ENCODE measurements at regions not wholly inside any gene's neighbourhood (a gene's known extent, or its start where the extent isn't known, plus 50 kb on each side); places are given as distances from the start of the nearest gene placed in this dataset.
"Not testable (repeated sequence)": the region's sequence is repeated elsewhere in the genome, so short reads cannot be mapped to it uniquely, and the experiment has no call there.

DNA sequence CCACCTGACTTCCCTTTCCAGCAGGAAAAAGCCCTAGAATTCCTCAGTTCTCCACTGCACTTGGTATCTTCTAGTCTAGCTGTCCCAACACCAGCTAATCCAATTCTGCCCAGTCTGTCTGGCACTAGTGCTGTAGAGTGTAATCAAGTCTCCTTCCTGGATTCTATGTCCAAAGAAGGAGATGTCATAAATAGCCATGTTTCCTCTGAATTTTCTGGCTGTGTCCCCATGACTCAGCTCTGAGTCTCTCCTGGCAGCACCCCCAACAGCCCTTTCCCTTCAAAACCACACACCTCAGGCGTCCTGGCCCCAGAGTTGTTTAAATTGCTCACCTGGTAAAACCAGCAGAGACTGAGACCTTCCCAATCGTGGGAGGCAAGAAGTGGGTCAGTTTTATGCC is 197.2 kb downstream of the GRXCR1 start:
- DNase-seq (ENCODE audit: low spot score), result no peak

DNA sequence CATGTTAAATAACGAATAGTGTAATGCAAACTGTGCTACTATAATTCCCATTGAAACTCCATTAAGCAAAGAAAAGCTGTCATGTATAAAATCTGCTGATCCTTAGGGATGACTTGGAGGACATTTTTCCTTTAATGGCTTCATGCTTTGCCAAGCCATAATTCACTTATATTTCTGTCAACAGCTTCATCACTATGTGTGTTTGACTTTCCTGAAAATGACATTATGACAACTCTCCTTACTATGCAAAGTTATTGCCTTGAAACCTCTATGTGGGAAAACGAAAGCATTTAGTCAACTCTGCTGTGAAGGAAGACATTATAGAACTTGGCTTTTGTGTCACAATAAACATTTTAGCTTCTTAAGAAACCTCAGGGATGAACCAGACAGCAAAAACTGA is 210.5 kb downstream of the GRXCR1 start:
- DNase-seq (ENCODE audit: low spot score), result no peak

DNA sequence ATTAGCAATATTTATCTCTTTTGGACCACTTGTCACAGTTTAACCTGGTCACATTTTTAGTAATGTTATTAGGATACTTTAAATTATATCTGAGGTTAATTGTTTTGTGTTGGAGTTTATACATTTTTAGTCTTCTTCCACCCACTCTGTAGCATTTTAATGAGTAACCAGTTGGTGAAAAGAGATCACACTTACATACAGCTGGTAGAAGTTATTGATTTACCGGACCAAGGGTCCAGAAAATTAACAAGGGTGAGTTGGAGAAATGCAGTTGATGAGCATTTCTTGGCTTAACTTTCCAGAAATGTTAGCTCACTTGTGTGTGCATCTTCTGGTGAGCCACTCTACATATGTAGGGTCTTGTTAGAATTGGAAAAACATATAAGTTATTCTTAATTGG is 219.6 kb downstream of the GRXCR1 start:
- no peak for DNase-seq (ENCODE audit: low spot score)

DNA sequence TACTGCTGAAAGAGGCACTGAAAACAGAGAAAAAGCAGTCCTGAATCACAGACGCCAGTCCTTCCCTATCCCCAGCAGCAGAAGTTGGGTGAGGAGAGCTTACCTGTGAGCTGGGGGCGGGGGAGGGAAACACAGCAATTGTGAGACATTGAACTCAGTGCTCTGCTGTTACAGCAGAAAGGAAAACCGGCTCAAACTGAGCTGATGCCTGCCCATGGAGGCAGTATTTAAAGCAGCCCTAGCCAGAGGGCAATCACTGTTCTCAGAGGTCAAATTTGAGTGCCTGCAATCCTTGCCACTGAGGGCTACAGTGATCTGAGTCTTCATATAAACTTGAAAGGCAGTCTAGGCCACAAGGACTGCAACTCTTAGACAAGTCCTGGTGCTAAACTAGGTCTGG is 220.7 kb downstream of the GRXCR1 start:
- no peak for DNase-seq (ENCODE audit: low spot score)

DNA sequence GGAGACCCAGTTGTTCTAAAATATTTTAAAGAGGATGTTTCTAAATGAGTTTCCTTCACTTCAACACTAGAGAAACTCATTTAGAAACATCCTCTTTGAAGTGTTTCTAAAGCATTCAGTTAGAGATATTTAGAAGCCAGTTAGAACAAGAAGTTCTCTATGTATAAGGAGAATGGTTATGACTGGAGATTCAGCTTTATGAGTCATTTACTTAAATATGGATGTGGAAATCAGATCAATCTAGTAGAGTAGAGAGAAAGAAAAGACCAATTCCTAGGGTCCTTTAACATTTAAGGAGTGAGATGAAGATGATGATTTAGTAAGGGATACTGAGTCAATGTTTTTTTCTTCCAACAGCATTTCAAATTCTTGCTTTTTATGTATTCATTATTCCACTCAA is 234.1 kb downstream of the GRXCR1 start:
- DNase-seq (ENCODE audit: low spot score), result no peak

DNA sequence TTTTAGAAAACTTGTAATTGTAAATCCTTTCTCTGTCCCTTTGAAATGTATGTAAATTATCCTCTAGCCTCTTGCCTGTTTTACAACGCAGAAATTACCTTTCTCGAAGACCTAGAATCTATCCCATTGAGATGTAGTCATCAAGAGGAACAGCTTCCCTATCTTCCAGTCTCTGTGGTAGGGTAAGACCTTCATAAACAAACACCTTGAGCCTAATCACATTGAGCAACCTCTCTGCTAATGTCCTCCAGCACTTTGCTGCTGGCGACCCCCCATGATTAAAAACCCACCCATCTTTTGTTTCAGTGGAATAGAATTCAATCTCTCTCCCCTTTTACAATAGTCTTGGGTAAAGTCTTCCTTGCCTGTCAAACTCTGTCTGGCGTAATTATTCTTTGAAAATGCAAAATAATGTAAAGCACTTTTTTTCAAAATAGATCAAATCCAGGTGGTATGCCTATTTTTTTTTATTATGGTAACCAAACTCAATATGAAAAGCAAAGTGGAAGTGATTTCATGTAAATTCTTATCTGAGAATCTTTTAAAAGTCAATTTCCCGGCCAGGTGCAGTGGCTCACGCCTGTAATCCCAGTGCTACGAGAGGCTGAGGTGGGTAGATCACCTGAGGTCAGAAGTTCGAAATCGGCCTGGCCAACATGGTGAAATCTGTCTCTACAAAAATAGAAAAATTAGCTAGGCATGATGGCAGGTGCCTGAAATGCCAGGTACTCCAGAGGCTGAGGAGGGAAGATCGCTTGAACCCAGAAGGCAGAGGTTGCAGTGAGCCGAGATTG is 237.9 kb downstream of the GRXCR1 start:
- no peak for DNase-seq (ENCODE audit: low spot score)

DNA sequence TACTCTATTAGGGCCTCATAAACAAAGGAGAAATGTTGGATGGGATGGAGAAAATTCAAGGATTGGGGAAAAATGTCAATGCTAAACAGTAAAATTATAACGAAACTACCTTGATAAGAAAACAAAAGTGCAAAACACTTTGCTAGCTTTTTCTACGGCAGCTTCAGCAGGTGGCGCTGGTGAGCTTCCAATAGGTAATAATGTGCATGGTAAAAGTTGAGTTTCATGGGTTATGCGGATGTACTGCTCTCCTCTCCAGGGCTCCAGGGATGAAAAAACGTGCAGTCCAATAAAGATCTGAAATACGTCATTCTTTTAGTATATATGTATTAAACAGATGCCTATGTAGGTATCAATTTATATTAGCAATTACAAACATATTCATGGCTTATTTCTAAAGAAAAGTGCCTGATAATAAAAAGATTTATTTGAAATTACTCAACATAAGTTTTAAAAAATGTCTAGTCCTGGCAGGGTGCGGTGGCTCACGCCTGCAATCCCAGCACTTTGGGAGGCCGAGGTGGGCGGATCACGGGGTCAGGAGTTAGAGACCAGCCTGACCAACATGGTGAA is 239.6 kb downstream of the GRXCR1 start:
- DNase-seq (ENCODE audit: low spot score), result peak; percentile 4

DNA sequence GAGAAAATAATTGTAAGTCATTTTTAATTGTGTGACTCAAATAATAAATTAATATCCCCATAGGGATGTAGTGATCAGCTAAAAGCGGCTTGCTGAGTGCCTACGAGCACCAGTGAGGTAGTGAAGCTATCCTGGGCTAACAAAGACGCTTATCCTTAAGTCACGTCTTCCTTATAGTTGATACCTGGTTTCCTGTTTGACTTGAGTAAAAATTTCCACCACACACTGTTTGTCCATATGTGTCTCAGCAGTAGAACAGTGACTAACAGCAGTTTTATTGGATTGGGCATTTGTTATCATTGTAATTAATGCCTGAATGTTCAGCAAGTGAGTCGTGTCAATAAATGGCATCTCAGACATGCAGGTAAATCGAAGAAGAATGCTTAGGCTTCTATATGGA is 241.1 kb downstream of the GRXCR1 start:
- no peak for DNase-seq (ENCODE audit: low spot score)

DNA sequence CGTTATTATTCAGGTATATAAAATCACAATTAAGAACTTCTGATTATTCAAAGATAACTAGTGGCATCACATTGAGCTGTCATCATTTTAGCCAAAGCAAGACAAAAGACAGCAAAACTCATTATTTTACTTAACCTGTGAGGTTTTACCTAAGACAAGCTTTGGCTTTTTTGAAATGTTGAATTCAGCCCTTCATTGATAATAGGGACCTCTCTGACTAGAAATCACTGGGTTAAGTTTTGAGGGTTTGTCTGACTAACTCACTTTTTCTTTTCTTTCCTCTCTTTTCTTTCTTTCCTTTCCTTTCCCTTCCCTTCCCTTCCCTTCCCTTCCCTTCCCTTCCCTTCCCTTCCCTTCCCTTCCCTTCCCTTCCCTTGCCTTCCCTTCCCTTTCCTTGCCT is 244.2 kb downstream of the GRXCR1 start:
- DNase-seq (ENCODE audit: low spot score), result no peak

DNA sequence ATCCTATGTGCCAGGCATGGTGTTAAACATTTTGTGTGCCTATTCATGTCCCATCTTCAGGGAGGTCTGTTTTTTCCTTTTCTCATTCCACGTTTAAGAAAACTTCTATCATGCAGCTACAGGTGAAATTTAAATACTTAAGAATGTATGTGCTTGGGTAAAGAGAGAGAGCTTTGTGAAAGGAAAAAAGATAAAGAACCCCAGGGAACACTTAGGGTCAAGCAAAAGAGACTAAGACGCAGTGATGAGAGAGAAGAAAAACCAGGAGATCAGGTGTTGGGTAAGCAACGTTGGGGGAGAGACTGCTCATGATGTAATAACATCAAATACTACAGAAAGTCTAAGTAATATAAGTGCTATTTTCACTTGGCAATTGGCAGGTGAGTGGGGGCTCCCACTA is 253.7 kb downstream of the GRXCR1 start:
- no peak for DNase-seq (ENCODE audit: low spot score)

DNA sequence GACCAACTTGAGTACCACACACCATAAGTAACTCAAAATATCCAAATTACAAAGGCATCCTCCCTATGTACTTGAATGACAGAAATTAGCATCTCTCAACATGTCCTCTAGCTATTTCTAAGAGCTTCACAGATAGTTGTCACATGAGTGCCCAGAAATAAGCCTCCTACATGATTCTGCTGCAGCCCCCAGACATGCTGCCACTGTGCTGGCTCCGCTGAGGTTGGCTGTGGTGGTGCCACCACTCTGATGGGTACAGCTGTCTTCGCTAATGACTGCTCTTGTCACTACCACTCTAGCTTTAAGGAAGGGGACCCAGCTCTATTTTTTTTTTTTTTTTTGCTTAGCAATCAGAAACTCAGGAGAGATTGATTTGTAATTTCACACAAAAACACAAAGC is 256.0 kb downstream of the GRXCR1 start:
- DNase-seq (ENCODE audit: low spot score), result no peak

DNA sequence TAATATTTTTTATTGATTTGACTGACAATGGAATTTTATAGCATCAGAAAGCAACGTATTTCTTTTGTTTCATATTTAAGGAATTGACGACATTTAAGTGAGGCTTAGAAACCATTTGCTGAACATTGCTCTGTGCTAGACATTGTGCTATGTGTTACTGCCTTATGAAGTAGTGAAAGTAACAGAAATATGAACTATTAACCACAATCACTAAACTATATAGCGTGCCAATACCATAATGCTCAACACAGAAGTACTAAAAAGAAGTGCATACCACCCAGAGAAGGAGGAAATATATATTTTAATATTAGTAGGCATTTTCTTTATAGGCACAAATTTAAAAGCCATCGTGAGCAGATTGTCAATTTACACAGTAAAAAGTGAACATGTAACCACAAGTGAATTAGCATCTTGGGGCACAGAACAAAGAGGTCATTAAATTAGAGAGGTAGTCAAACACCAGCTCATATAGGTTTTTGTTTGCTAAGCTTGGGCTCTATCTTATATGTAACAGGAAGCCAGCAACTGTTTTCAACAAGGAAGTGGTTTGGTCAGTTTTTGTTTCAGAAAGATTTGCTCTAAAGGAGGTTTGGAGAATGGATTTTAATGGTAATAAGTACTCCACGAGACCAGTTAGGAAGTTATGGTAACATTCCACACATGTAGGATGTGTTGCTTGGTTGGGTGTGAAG is 270.7 kb downstream of the GRXCR1 start:
- no peak for DNase-seq (ENCODE audit: low spot score)

DNA sequence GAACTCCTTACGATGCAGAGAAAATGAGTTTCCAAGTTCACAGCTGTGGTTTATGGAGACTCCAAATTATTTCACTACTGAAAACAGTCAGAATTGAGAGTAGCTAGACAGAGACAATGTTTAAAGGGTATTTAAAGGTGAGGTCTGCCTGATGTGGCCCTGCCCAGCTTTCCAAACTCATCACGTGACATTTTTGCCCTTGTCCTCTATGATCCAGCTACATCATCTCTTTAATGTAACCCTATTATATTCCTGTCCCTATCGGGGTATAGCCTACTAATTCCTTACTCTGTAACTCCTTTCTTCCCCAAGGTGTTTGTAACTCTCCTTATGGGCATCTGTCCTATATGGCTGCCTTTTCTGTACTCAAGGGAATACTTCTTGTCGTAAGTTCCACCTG is 297.2 kb downstream of the GRXCR1 start:
- DNase-seq (ENCODE audit: low spot score), result no peak

DNA sequence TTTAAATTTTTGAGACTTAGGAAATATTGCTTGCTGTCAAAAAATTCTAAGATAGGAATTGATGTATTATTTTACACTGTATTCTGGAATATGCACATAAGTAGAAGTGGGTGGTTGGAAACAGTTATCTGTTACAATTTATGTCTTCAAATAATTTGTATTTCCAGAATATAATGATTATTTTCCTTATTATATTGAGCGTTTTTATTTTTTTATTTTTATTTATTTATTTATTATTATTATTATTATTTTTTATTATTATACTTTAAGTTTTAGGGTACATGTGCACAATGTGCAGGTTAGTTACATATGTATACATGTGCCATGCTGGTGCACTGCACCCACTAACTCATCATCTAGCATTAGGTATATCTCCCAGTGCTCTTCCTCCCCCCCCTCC is 320.1 kb downstream of the GRXCR1 start:
- DNase-seq (ENCODE audit: low spot score), result not testable (repeated sequence)

DNA sequence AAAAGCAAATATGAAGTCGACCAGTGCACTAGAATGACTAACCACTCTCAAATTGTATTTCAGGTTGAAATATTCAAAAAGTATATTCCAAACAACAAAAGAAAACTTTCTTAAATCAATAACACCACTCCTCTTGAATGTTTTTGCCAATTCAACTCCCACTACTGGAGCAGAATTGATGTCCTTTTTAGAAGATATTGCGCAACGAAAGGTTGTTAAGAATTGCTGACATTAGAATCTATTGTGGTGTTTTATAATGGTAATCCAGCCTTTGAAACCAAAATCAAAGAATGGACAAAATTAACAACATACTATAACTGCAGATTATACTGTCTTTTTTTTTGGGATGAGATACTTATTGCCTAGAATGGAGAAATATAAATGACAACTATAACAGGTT is 331.3 kb downstream of the GRXCR1 start:
- DNase-seq (ENCODE audit: low spot score), result no peak

DNA sequence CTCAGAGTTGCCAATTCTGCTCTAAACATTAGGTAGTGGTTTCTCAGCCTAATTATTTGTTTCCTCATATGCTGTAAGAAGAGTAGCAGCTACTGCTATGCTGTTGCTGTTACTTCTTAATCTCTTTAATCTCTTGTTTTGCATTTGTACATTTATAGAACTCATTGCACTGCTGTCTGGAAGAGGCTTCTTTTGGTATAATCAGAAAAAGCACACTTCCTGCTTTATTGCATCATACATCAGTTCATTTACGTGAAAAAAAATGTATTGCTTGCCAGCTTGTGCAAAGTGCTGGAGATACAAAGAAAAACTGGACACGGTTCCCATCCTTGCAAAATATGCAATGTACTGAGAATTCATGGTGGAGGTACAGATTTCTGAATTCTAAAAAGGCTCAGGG is 332.0 kb downstream of the GRXCR1 start:
- no peak for DNase-seq (ENCODE audit: low spot score)

DNA sequence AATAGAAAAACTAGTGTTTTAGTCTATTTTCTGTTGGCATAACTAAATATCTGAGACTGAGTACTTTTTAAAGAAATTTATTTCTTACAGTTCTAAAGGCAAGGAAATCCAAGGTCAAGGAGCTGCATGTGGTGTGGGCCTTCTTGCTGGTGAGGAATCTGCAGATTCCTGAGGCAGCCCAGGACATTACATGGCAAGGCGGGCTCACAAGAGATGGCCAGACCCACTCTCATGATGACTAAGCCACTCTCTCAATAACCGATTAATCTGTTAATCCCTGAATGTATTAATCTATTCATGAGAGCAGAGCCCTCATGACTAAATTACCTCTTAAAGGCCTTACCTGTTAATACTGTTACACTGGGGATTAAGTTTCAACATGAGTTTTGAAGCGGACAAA is 340.8 kb downstream of the GRXCR1 start:
- DNase-seq (ENCODE audit: low spot score), result no peak

DNA sequence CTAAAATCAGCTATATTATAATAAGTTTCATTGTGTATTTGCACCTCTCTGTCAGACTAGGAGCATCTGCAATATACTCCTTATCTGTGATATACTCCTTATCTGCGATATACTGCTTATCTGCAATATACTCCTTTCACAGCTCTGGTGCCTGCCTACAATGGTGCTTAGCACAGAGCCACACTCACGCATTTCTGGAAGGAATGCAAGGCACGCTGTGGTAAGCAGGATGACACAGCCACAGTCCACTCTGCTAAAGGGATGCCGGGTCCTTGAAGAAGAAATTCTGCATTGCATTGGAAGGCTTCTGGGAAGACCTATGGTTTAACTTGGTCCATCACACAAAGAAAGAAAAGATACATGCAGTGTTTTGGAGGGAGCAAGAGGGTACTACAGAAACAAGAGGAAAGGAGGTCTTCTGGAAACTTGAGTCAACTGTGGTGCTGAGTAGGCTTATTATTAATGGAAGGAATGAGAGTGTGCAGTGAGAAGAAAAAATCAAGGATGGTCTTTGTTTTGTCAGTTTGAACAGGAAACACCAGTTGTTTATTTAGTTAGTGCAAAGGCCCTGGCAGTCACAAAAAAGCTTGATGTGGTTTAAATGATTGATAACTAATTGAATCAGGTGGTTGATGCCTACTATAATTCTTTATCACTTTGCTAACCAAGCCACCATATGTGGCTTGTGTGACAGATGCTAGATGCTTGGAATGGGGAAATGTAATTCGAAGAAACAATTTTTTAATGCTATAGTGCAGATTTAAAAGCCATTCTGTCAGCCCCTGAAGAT is 342.3 kb downstream of the GRXCR1 start:
- DNase-seq (ENCODE audit: low spot score), result no peak

DNA sequence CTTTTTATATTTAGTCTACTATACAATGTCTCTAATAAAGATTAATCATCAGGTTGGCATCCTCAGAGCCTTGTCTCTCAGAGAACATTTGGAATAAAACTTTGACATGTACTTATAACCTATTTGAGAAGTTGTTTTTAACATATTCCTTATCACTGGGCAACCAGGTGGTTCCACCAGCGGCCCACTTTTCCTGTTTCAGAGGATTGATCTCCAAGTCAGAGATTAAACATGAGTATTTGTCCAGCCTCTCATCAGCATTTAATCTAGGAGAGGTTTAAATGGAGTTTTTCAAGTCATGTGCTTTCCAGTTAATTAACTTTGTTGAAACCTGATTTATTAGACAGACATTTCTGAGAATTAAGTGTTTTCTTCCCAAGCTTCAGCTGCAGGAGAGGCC is 345.5 kb downstream of the GRXCR1 start:
- DNase-seq (ENCODE audit: low spot score), result no peak

DNA sequence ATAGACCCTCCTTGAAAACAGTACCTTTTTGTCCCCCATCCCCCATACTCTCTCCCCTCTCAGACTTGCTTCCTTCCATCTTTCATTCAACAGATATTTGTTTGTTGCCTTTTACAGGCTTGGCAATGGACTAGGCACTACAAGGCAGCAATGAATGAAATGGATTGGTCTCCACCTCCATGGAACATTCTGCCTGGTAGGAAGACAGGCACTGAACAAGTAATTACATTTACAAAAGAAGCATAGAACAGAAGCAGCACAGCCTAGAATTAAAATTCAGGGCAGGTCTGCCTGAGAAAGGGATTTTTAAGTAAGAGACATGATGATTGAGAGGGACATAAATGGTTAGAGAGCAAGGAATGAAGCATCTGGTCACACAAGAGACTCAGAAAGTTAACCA is 346.1 kb downstream of the GRXCR1 start:
- DNase-seq (ENCODE audit: low spot score), result no peak

DNA sequence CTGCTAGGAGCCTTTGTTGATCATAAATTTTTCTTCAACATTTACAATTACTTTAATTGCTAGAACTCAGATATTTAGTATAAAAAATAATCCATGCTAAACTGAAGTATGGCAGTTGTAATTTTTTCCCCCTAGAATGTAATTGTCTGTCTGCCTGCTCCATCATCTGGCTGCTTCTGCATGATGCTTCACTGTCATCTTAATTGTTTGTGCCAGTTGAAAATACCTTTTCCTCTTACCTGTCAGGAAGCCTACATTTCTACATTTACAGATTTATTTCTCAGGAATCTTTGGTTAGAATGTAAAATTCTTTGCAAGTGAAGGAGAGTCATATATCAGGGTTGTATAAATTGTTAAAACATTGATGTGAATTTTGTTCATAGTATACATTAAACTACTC is 348.6 kb downstream of the GRXCR1 start:
- DNase-seq (ENCODE audit: low spot score), result no peak

DNA sequence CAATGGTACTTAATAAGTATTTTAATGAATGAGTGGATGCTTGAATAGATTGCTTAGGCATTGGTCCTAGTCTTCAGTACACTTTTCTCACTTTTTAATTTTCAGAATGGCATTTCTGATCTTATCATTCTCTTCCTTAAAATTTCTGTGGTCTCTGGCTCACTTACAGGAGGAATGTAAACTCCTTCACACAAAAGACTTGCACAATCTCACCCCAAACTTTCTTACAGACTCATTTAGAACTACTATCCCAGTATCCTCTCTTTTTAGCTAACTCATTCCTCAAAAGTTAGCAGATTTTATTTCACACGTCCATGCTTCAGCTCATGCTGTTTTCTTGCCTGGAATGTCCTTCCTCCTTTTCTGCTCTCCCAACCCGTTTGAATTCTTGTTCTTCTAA is 350.1 kb downstream of the GRXCR1 start:
- no peak for DNase-seq (ENCODE audit: low spot score)
